Endothelial cell of umbilical vein (primary cell): ENCODE measurements at regions not wholly inside any gene's neighbourhood (a gene's known extent, or its start where the extent isn't known, plus 50 kb on each side); places are given as distances from the start of the nearest gene placed in this dataset.

Experiments
- BruUV-seq: library from RNA; stranded (reverse); fragments of 400-500 nt; replicated peaks from 2 replicates; lab custom pipeline; 2021; lab: Mats Ljungman, UMichigan
- CTCF ChIA-PET: fragments of 300-600, 350-600 bp; sonication (Branson Sonifier 250); formaldehyde crosslinking; loops from one replicate; lab custom pipeline; 2021; ENCODE audit warnings: antibody characterized with exemption, inconsistent platforms; lab: Charles Lee
- POLR2A ChIA-PET: fragments of 300-600, 350-600 bp; sonication (Branson Sonifier 250); formaldehyde crosslinking; loops from one replicate; lab custom pipeline; 2021; ENCODE audit warnings: antibody characterized with exemption, inconsistent platforms; lab: Charles Lee
- DNase-seq: peaks from one replicate; pipeline ENCODE4 v3.0.0-alpha.2; 2011; ENCODE audit warnings: low read depth, low spot score
- FAIRE-seq: peaks from 2 replicates; lab custom pipeline; 2011; peaks lifted over from hg19 to GRCh38; lab: Jason Lieb, UNC
- H2AFZ ChIP-seq: 2 replicates; pipeline ENCODE4 v1.6.0; 2012; ENCODE audit warnings: low read depth, low read length, control low read depth, inconsistent platforms
- H3K27ac ChIP-seq: 2 replicates; pipeline ENCODE4 v1.5.1; 2011; ENCODE audit warnings: low read depth, mild to moderate bottlenecking, control low read depth, low read length, moderate library complexity; ENCODE audit not compliant: insufficient read depth
- H3K27me3 ChIP-seq, 2 experiments: 2 replicates each; pipeline versions ENCODE4 v1.6.0 to v1.6.1; 2011; ENCODE audit warnings: low read length in 2 of 2, mixed read lengths in 1 of 2; ENCODE audit not compliant: control insufficient read depth in 2 of 2, insufficient read depth in 2 of 2
- H3K36me3 ChIP-seq, 2 experiments: 2 replicates in 1 of 2; 3 replicates in 1 of 2; pipeline ENCODE4 v1.5.1; 2011; ENCODE audit warnings: low read length in 2 of 2, mild to moderate bottlenecking in 1 of 2, moderate library complexity in 1 of 2; ENCODE audit not compliant: control insufficient read depth in 2 of 2, insufficient read depth in 2 of 2; ENCODE audit errors: extremely low read depth in 1 of 2
- H3K4me1 ChIP-seq: 3 replicates; pipeline ENCODE4 v1.5.1; 2011; ENCODE audit warnings: mild to moderate bottlenecking, low read length; ENCODE audit not compliant: control insufficient read depth, insufficient read depth; ENCODE audit errors: extremely low read depth
- H3K4me2 ChIP-seq: 2 replicates; pipeline ENCODE4 v1.6.1; 2011; ENCODE audit warnings: low read length, control low read depth, mixed read lengths; ENCODE audit not compliant: insufficient read depth
- H3K4me3 ChIP-seq, 3 experiments: fragments of 200-600 bp in 1 of 3; sonication (generic), shearing (Covaris generic) in 1 of 3; replicated peaks in 1 of 3; 2 replicates each; pipeline ENCODE4 v1.5.1; 2011 to 2016; ENCODE audit warnings: control low read depth in 3 of 3, low read length in 3 of 3, mild to moderate bottlenecking in 2 of 3, inconsistent platforms in 1 of 3, low read depth in 1 of 3, moderate library complexity in 1 of 3; ENCODE audit not compliant: insufficient read depth in 1 of 3
- H3K79me2 ChIP-seq: 2 replicates; pipeline ENCODE4 v1.6.0; 2012; ENCODE audit warnings: low read length, inconsistent platforms; ENCODE audit not compliant: control insufficient read depth, insufficient read depth
- H3K9ac ChIP-seq: replicated peaks from 2 replicates; pipeline ENCODE3; 2011; ENCODE audit warnings: low read length, control low read depth; ENCODE audit not compliant: insufficient read depth; ENCODE audit errors: extremely low read depth
- H3K9me1 ChIP-seq: replicated peaks from 3 replicates; pipeline ENCODE4 v1.6.0; 2011; ENCODE audit warnings: mild to moderate bottlenecking, low read length; ENCODE audit not compliant: control insufficient read depth, insufficient read depth; ENCODE audit errors: extremely low read depth
- H3K9me3 ChIP-seq: replicated peaks from 2 replicates; pipeline ENCODE4 v1.5.1; 2012; ENCODE audit warnings: low read length, inconsistent platforms; ENCODE audit not compliant: control insufficient read depth, insufficient read depth
- H4K20me1 ChIP-seq: replicated peaks from 2 replicates; pipeline ENCODE3; 2011; ENCODE audit warnings: mild to moderate bottlenecking, low read length; ENCODE audit not compliant: control insufficient read depth, insufficient read depth; ENCODE audit errors: extremely low read depth
- EZH2 ChIP-seq: IDR thresholded peaks from 2 replicates; pipeline ENCODE4 v1.6.1; 2012; ENCODE audit warnings: borderline replicate concordance, low read depth, mild to moderate bottlenecking, moderate library complexity, low read length, inconsistent platforms; ENCODE audit not compliant: severe bottlenecking
- FOS ChIP-seq: IDR thresholded peaks from 2 replicates; pipeline ENCODE4 v1.6.1; 2011; ENCODE audit warnings: mild to moderate bottlenecking, low read length, moderate library complexity, borderline replicate concordance; ENCODE audit not compliant: insufficient read depth
- JUN ChIP-seq: IDR thresholded peaks from 2 replicates; pipeline ENCODE4 v1.6.1; 2011; ENCODE audit warnings: borderline replicate concordance, low read depth; ENCODE audit not compliant: insufficient read length, insufficient read depth
- MYC ChIP-seq: IDR thresholded peaks from one replicate; pipeline ENCODE4 v1.6.1; 2011; ENCODE audit warnings: mild to moderate bottlenecking, low read depth, low read length
- POLR2A ChIP-seq: IDR thresholded peaks from 2 replicates; pipeline ENCODE4 v1.6.1; 2012; ENCODE audit warnings: low read depth, mild to moderate bottlenecking, control low read depth, low read length
- POLR2AphosphoS5 ChIP-seq: IDR thresholded peaks from 2 replicates; pipeline ENCODE4 v1.6.1; 2012; ENCODE audit warnings: low read depth, mild to moderate bottlenecking, control low read depth, low read length, moderate library complexity; ENCODE audit not compliant: insufficient read depth
- dilution Hi-C: fragments of 300-500 bp; cut with MboI; formaldehyde crosslinking; loops from one replicate; pipeline ENCODE4 v1.15.0; 2019; ENCODE audit warnings: low sequenced_read_pairs; ENCODE audit not compliant: extremely low pct_ligation_motif_present
- intact Hi-C: fragments of 100-400 bp; cut with micrococcal nuclease; formaldehyde crosslinking; loops from one replicate; pipeline ENCODE4 v1.10.0; 2022

DNA sequence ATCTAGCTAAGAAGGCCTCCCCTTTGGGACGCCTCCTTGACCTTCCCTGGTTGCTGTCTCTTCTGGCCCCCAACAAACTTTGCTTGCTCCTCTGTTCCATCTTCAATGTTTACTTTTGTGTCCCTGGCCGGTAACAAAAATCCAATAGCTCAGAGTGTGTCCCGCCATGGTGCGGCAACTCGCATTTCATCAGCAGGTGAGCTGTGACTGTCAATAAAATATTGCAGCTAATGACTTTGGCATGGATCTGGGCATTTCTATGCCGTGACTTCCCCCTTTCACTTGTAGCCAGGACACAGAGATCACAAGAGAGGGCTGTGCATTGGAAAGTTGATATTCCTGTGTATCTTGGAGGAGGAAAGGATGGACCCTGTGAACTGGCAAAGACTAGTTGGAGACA lies 317.6 kb downstream of the RPS24 start:
- Histone ChIP-seq H3K4me3 (no peak overlapping the region), H3K9me3 (no peaks in the 10 kb centered on the region), H3K9ac (no peak overlapping the region), H3K79me2 (no peaks in the 10 kb centered on the region), H3K36me3 (no peaks in the 10 kb centered on the region), H3K4me1 (no peaks in the 10 kb centered on the region), H3K4me2 (no peak overlapping the region), H3K27me3 (peaks cover 0 to 5% of the 10 kb centered on the region in 2 experiments), H3K27ac (no peak overlapping the region), H2AFZ (no peak overlapping the region), H3K9me1 (no peaks in the 10 kb centered on the region), H4K20me1 (no peaks in the 10 kb centered on the region)
- dilution Hi-C loops = no loop called here
- ChIA-PET CTCF (interaction anchor here (1.1 kb wide), 1 partner anchor 14 kb away, joined by 3 read pairs; no protein-coding TSS in a partner anchor), POLR2A (no interaction called here)
- no peak for DNase-seq
- TF ChIP-seq POLR2A (no peak), MYC (no peak), FOS (no peak), EZH2 (no peak), POLR2AphosphoS5 (no peak)
- no peak for FAIRE-seq
- BruUV-seq = no TSS peak
- intact Hi-C loops = no loop called here

- H3K4me2 ChIP-seq = no peak overlapping the region
- H3K79me2 ChIP-seq = no peaks in the 10 kb centered on the region
- intact Hi-C loops = no loop called here
- DNase-seq = no peak
- no peak for TF ChIP-seq JUN
- TF ChIP-seq FOS = no peak
- H3K36me3 ChIP-seq = no peaks in the 10 kb centered on the region
- BruUV-seq = no TSS peak
- no peaks in the 10 kb centered on the region for H3K9me3 ChIP-seq
- ChIA-PET CTCF (interaction anchor here (1.1 kb wide), 1 partner anchor 14 kb away, joined by 3 read pairs; no protein-coding TSS in a partner anchor), POLR2A (no interaction called here)
- no peaks in the 10 kb centered on the region for H3K9me1 ChIP-seq
- FAIRE-seq = no peak
- no peak overlapping the region for H3K4me3 ChIP-seq
- dilution Hi-C loops = no loop called here
- no peak overlapping the region for H2AFZ ChIP-seq
- no peaks in the 10 kb centered on the region for H3K4me1 ChIP-seq
- no peak overlapping the region for H3K27ac ChIP-seq
- H3K9ac ChIP-seq = no peak overlapping the region
- no peaks in the 10 kb centered on the region for H4K20me1 ChIP-seq
- peaks cover 0 to 5% of the 10 kb centered on the region in 2 experiments for H3K27me3 ChIP-seq
These were observed 318.1 kb downstream of the RPS24 start for GRCh38 chr10:78351809-78352208.
